Stimulated activated CD8-positive, alpha-beta memory T cell treated with anti-CD3 and anti-CD28 coated beads, Interleukin-15, amount 100 ng/mL, for 24 hours (primary cell): ENCODE measurements at regions not wholly inside any gene's neighbourhood (a gene's known extent, or its start where the extent isn't known, plus 50 kb on each side); places are given as distances from the start of the nearest gene placed in this dataset.

Experiments used
- DNase-seq: peaks from one replicate; pipeline ENCODE4 v3.0.0-alpha.2; 2020; ENCODE audit warnings: low read depth

DNA sequence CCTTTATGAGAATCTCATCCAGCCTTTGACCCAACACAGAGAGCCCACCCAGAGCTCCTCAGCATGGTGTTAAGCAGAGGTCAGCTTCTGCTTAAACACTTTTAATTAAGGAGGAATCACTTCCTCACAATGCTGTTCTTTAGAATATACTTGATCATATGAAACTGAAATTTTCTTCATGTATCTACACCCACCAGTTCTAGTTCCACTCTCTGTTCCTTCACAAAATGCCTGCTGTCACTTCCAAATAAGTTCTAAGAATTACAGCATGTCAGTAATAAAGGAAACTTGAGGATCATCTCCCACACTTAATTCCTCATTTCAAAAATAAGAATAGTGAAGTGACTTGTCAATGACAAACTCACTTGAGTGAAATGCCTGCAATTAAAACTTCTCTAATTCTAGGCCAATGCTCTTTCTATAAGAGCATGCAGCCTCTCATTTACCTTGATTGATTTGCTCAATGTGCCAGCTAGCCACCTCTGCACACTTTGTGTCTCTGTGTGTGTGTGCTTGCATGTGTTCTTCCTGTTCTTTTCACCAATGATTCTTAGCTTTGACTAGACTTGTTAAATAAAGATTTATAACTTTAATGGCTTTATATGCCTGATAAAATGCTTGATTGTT, 356.3 kb downstream of the PLPP3 start:
- DNase-seq, result no peak

- DNase-seq, result no peak
These were observed 359.3 kb downstream of the PLPP3 start for GRCh38 chr1:56220021-56220420.

DNA sequence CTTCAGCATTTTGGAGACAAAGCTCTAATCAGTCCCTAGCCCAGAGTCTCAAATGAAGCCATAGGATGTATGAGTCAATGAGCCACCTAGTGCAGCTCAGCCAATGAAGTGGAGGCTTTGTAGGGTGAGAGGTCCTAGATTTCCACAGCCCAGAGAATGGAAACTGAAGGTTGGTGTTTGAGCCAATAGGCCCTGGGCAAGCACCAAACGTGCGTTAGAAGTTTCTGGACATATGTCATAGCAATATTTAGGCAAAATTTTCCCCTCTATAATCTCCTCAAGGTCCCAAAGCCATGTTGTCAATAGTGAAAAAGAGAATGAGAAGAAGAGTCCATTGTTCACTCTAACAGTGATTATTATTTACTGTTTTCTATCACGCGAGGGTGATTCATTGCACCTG, 361.3 kb downstream of the PLPP3 start:
- DNase-seq, result no peak

- no peak for DNase-seq
These were observed 363.1 kb downstream of the PLPP3 start for GRCh38 chr1:56216218-56216617.

DNA sequence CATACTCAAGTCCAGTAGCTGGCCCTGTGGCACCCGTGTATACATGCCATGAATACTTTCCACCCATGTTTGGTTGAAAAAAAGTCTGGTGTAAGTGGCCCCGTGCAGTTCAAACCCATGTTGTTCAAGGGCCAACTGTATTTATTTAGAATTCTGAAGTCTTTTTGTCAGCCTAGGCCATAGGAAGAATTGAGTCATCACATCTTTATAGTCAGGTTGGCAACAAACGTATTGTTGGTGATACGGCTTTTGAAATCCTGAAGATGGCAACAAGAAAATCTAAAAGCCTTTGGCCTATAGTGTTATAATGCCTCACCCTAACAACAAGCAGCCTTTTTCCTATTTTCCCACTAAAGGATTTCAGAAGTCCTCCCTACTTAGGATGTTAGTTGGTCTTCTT, 363.6 kb downstream of the PLPP3 start:
- DNase-seq, result no peak

GRCh38 chr1:56215086-56215485, 364.3 kb downstream of the PLPP3 start:
- DNase-seq, result no peak

- no peak for DNase-seq
These were observed 366.3 kb downstream of the PLPP3 start for GRCh38 chr1:56213068-56213467.

DNA sequence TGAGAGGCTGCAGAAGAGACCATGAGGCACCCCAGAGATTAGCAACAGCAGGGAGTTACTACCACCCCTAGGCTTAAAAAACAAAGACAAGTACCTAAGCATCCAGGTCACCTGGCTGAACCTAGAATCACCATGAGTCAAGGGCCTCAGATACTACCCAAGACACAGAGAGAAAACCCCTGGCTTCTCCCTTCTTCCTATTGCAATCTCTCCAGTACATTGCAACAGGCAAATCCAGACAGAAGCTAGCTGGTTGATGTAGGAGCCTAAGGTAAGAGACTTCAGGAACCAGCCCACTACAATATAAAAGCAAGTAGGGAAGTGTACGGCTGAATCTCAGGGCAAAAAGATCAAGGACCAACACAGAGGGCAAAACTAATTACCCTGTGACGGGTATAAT, 367.2 kb downstream of the PLPP3 start:
- DNase-seq, result no peak

- no peak for DNase-seq
These were observed 373.0 kb downstream of the PLPP3 start for GRCh38 chr1:56206391-56206790.

DNA sequence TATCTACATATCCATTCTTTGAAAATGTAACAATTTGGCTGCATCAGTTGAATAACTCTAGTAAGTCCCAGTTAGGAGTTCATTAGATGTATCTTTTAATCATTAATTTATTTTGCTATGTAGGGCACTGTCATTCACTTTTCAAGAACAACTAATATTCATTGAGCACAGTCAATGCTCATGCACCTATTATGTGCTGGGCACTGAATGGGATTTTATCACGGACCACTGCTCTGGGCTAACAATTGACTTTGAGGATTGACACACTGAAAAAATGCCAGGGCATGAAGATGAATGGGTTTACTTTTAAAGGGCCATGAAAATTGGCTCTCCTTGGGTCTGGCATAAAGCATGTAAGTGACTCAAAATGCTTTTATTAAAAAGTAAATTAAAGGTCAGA, 375.2 kb downstream of the PLPP3 start:
- DNase-seq, result no peak

DNA sequence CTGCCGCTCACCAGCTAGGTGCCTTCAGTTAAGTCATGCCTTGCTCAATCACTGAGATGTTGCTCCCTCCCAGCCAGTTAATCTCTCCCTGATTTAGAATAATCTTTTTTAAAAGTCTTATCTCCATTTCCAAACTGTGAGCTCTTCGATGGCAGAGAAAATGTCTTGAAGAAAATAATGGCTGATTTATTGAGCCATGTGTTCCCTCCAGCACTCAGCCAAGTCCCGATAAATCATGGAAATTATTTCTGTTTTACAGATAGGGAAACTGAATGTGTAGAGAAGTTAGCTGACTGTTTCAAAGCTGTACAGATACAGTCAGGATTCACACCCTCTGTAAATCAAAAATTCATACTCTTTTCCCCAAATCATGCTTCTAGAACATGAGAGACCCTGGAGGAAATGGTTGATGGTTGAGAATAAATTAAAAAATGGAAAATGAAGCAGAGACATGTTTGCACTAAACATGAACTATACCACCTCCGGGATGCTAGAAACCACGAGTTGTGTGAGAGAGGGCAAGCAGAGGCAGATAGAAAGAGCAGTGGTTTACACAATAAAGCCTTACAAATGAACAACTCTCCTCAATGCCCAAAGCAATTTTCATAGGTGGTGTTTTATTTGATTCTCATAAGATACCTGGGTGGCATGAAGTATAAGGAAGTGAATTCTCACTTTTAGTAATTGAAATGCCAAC, 376.4 kb downstream of the PLPP3 start:
- no peak for DNase-seq

DNA sequence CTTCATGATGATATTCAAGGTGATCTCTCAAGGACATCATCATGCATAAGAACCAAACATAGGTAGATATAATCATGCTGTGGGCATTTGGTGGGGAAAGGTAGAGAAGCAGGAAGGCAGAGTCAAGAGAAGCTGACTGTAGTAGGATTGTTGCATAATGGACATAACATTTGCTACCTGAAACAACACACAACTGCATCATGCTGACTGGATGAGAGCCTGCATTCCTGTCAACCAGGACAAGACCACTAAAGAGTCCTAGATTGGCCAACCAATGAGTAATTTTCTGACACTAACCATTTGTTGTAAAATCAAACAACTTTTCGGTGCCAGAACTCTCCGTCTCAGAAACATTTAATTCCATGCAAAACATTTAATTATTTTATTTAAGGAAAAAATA, 377.2 kb downstream of the PLPP3 start:
- DNase-seq, result no peak

- no peak for DNase-seq
These were observed 378.5 kb downstream of the PLPP3 start for GRCh38 chr1:56200896-56201295.

- no peak for DNase-seq
These were observed 378.9 kb downstream of the PLPP3 start for GRCh38 chr1:56200442-56200841.

DNA sequence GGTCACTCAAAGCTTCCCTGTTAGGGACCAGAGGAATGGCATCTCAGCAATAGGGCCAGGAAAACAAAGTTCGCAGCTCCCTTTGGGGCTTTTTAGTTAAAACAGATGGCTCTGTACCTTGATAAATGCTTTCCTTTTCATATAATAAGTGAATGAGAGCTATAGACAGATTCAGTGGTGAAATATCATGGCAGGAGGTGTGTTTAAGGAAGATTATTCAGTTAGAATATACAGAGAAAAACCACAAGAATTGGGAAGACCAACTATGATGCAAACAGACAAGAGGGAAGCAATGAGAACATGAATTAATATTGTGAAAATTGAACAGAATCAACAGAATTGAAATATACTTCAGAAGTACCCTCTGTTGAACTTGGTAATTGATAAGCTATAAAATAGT, 379.4 kb downstream of the PLPP3 start:
- no peak for DNase-seq

- no peak for DNase-seq
These were observed 380.3 kb downstream of the PLPP3 start for GRCh38 chr1:56199061-56199460.

GRCh38 chr1:56197946-56198345, 381.4 kb downstream of the PLPP3 start:
- DNase-seq, result no peak

DNA sequence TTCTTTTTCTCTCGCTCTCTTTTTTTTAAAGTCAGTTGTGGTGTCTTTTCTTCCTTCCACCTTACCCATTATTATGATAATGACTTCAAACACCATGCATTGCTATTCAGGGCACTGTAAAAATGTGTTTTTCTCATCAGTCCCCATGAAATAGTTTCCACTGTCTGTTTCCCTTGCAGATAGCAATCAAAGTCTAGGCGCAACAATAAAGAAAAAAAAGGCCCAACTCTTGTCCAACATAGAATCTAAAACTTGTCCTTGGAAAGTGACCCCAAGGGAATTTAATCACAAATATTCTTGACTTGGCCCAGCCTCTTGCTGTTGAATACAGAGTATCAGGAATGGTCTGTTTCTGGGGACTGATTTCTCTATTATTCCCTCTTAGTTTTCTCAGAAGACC, 382.5 kb downstream of the PLPP3 start:
- no peak for DNase-seq

- no peak for DNase-seq
These were observed 384.6 kb downstream of the PLPP3 start for GRCh38 chr1:56194701-56195300.

GRCh38 chr1:56193656-56194055, 385.7 kb downstream of the PLPP3 start:
- no peak for DNase-seq

- DNase-seq, result no peak
These were observed 388.0 kb downstream of the PLPP3 start for GRCh38 chr1:56191369-56191768.

- DNase-seq, result no peak
These were observed 388.5 kb downstream of the PLPP3 start for GRCh38 chr1:56190806-56191365.
